HEK293 (cell line): ENCODE measurements at regions not wholly inside any gene's neighbourhood (a gene's known extent, or its start where the extent isn't known, plus 50 kb on each side); places are given as distances from the start of the nearest gene placed in this dataset.

Source experiments
- CTCF ChIA-PET: fragments of 350-600 bp; formaldehyde crosslinking; extraction: SDS; loops from one replicate; lab custom pipeline; 2021; ENCODE audit warnings: antibody characterized with exemption; lab: Yijun Ruan, JAX
- POLR2A ChIA-PET: fragments of 300-600 bp; formaldehyde crosslinking; extraction: SDS; loops from one replicate; lab custom pipeline; 2020; ENCODE audit warnings: antibody characterized with exemption, inconsistent platforms; lab: Yijun Ruan, JAX
- H3K27ac ChIP-seq: fragments of 200-500 bp; sonication (Bioruptor generic); 2 replicates; pipeline ENCODE4 v1.5.1; 2014; ENCODE audit warnings: low read depth, low read length, control low read depth, inconsistent platforms; ENCODE audit errors: extremely low read depth
- H3K36me3 ChIP-seq, 2 experiments: fragments of 200-500 bp in 1 of 2; sonication (Bioruptor generic) in 1 of 2; 1 replicate in 1 of 2; 2 replicates in 1 of 2; pipeline ENCODE4 v1.5.1; 2014 to 2017; ENCODE audit warnings: inconsistent platforms in 2 of 2, low read length in 2 of 2; ENCODE audit not compliant: control insufficient read depth in 2 of 2, insufficient read depth in 1 of 2
- H3K4me1 ChIP-seq: fragments of 200-500 bp; sonication (Bioruptor generic); 2 replicates; pipeline ENCODE4 v1.5.1; 2014; ENCODE audit warnings: mild to moderate bottlenecking, low read length, inconsistent platforms; ENCODE audit not compliant: control insufficient read depth, insufficient read depth
- H3K4me3 ChIP-seq: 2 replicates; pipeline ENCODE4 v1.5.1; 2011; ENCODE audit warnings: low read depth, mild to moderate bottlenecking, control low read depth, low read length, moderate library complexity
- H3K9me3 ChIP-seq: fragments of 200-500 bp; sonication (Bioruptor generic); 2 replicates; pipeline ENCODE4 v1.5.1; 2014; ENCODE audit warnings: low read depth, low read length, inconsistent platforms; ENCODE audit not compliant: control insufficient read depth, insufficient read depth
- GLIS1 ChIP-seq: fragments of 450-650 bp; formaldehyde crosslinking; IDR thresholded peaks from 2 replicates; pipeline ENCODE4 v1.5.1; 2016; ENCODE audit warnings: missing biosample characterization, missing genetic modification characterization
- HOXD13 ChIP-seq: sonication (generic); formaldehyde crosslinking; IDR thresholded peaks from 2 replicates; pipeline ENCODE4 v1.8.0; 2022; ENCODE audit warnings: missing genetic modification reagents, borderline replicate concordance
- KLF10 ChIP-seq: fragments of 450-650 bp; IDR thresholded peaks from 2 replicates; pipeline ENCODE4 v1.5.1; 2018; ENCODE audit warnings: missing biosample characterization, mild to moderate bottlenecking, missing genetic modification characterization
- KLF7 ChIP-seq: fragments of 450-650 bp; formaldehyde crosslinking; IDR thresholded peaks from 2 replicates; pipeline ENCODE4 v1.5.1; 2016; ENCODE audit warnings: missing biosample characterization, missing genetic modification characterization, borderline replicate concordance
- PATZ1 ChIP-seq: fragments of 450-650 bp; formaldehyde crosslinking; IDR thresholded peaks from 2 replicates; pipeline ENCODE4 v1.5.1; 2016; ENCODE audit warnings: missing biosample characterization, missing genetic modification characterization
- SALL2 ChIP-seq: fragments of 450-650 bp; formaldehyde crosslinking; IDR thresholded peaks from 2 replicates; pipeline ENCODE4 v1.5.0; 2017; ENCODE audit warnings: missing biosample characterization, mild to moderate bottlenecking, missing genetic modification characterization, borderline replicate concordance
- SCRT2 ChIP-seq: fragments of 450-650 bp; formaldehyde crosslinking; IDR thresholded peaks from 2 replicates; pipeline ENCODE4 v1.5.1; 2016; ENCODE audit warnings: missing biosample characterization, missing genetic modification characterization
- SP7 ChIP-seq: fragments of 450-650 bp; formaldehyde crosslinking; IDR thresholded peaks from 2 replicates; pipeline ENCODE4 v1.5.1; 2016; ENCODE audit warnings: missing biosample characterization, missing genetic modification characterization
- YY2 ChIP-seq: fragments of 450-650 bp; formaldehyde crosslinking; IDR thresholded peaks from 2 replicates; pipeline ENCODE4 v1.5.1; 2016; ENCODE audit warnings: missing biosample characterization, missing genetic modification characterization
- ZIC2 ChIP-seq: fragments of 450-650 bp; formaldehyde crosslinking; IDR thresholded peaks from 2 replicates; pipeline ENCODE4 v1.5.1; 2016; ENCODE audit warnings: missing biosample characterization, missing genetic modification characterization
- ZNF112 ChIP-seq: fragments of 450-650 bp; formaldehyde crosslinking; IDR thresholded peaks from 2 replicates; pipeline ENCODE4 v1.5.0; 2017; ENCODE audit warnings: missing biosample characterization, missing genetic modification characterization
- ZNF16 ChIP-seq: fragments of 450-650 bp; formaldehyde crosslinking; IDR thresholded peaks from 2 replicates; pipeline ENCODE4 v1.5.1; 2016; ENCODE audit warnings: low read depth, missing biosample characterization, missing genetic modification characterization
- ZNF23 ChIP-seq: fragments of 450-650 bp; formaldehyde crosslinking; IDR thresholded peaks from 2 replicates; pipeline ENCODE4 v1.5.1; 2016; ENCODE audit warnings: missing biosample characterization, missing genetic modification characterization, borderline replicate concordance
- ZNF26 ChIP-seq: fragments of 450-650 bp; formaldehyde crosslinking; IDR thresholded peaks from 2 replicates; pipeline ENCODE4 v1.5.1; 2016; ENCODE audit warnings: missing biosample characterization, missing genetic modification characterization
- ZNF664 ChIP-seq: fragments of 450-650 bp; formaldehyde crosslinking; IDR thresholded peaks from 2 replicates; pipeline ENCODE4 v1.5.1; 2016; ENCODE audit warnings: missing biosample characterization, missing genetic modification characterization
- ZNF692 ChIP-seq: fragments of 450-650 bp; formaldehyde crosslinking; IDR thresholded peaks from 2 replicates; pipeline ENCODE4 v1.5.1; 2016; ENCODE audit warnings: missing biosample characterization, missing genetic modification characterization
- ZNF704 ChIP-seq: fragments of 450-650 bp; formaldehyde crosslinking; IDR thresholded peaks from 2 replicates; pipeline ENCODE4 v1.5.1; 2016; ENCODE audit warnings: missing biosample characterization, missing genetic modification characterization

- POLR2A ChIA-PET, result no interaction called here
- H3K36me3 ChIP-seq, result no peaks in the 10 kb centered on the region
Measured at GRCh38 chr10:76700241-76700640, 937.4 kb downstream of the KCNMA1 start.

GRCh38 chr10:76697923-76698322 lies 939.7 kb downstream of the KCNMA1 start:
- Histone ChIP-seq H3K36me3 (no peaks in the 10 kb centered on the region), H3K4me3 (no peak overlapping the region), H3K4me1 (no peaks in the 10 kb centered on the region), H3K27ac (no peak overlapping the region), H3K9me3 (no peaks in the 10 kb centered on the region)
- CTCF ChIA-PET, result no interaction called here
- POLR2A ChIA-PET, result no interaction called here
- no peak for TF ChIP-seq ZNF704
- TF ChIP-seq ZIC2 (tag by site-specific recombination), result peak; percentile 88
- TF ChIP-seq GLIS1 (tag by site-specific recombination), result peak; percentile 83

More at GRCh38 chr10:76700241-76700640, 937.4 kb downstream of the KCNMA1 start:
- no peaks in the 10 kb centered on the region for H3K9me3 ChIP-seq
- no peak overlapping the region for H3K27ac ChIP-seq
- TF ChIP-seq KLF10, result no peak
- TF ChIP-seq HOXD13 (CRISPR knock-in tag), result no peak
- no peak for TF ChIP-seq SALL2 (tag by site-specific recombination)
- TF ChIP-seq SCRT2 (tag by site-specific recombination), result 0 out of 2 replicates have a peak, but pooled peaks have one; percentile 24
- TF ChIP-seq ZNF16, result no peak
- TF ChIP-seq ZNF692 (tag by site-specific recombination), result no peak
- TF ChIP-seq YY2 (tag by site-specific recombination), result no peak
- CTCF ChIA-PET, result no interaction called here
- H3K4me3 ChIP-seq, result no peak overlapping the region
- H3K4me1 ChIP-seq, result no peaks in the 10 kb centered on the region

- Histone ChIP-seq H3K4me1 (no peaks in the 10 kb centered on the region), H3K27ac (no peak overlapping the region), H3K36me3 (no peaks in the 10 kb centered on the region), H3K9me3 (no peaks in the 10 kb centered on the region), H3K4me3 (no peak overlapping the region)
- ChIA-PET CTCF (no interaction called here), POLR2A (no interaction called here)
- TF ChIP-seq SP7 (tag by site-specific recombination), result no peak
- no peak for TF ChIP-seq PATZ1 (tag by site-specific recombination)
- TF ChIP-seq ZNF23 (tag by site-specific recombination), result no peak
- TF ChIP-seq ZNF26 (tag by site-specific recombination), result no peak
- TF ChIP-seq ZNF112 (tag by site-specific recombination), result no peak
- no peak for TF ChIP-seq ZNF664
- TF ChIP-seq KLF7 (tag by site-specific recombination), result no peak
Measured at GRCh38 chr10:76695069-76695468, 942.5 kb downstream of the KCNMA1 start.
